ENCODE measurements at regions not wholly inside any gene's neighbourhood (a gene's known extent, or its start where the extent isn't known, plus 50 kb on each side); places are given as distances from the start of the nearest gene placed in this dataset.

DNA sequence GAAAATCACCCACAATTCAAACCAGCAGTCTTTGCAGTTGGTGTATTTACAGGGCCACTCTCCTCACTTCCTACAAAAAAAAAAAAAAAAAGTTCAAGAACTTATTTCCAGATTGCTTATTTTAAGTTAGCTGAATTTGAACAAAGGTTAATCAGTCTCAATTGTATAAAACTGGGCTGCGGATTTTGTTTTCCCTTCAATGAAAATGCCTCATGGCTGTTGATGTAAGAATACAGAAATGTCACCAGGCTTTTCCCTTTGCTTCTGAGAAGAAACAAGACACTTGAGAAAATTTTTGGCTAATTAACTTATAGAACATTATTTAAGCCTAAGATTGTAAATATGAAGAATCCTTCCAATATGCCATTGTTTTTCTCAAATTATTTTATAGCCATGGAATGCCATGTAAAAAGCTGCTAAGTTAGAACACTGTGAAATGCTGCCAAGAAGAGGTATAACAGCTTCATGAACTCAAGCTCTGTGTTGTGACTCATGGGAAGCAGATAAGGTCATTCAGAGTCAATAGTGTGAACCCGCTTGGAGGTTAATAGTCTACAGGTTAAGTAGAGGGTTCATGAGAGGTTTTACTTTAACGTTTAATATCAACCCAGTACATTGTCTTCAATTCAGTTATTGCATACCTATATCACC is 84.3 kb upstream of the ABI3BP start:
- H3K36me3 ChIP-seq = no peaks in the 10 kb centered on the region
- no peak for DNase-seq
- 68 to 80% methylated on average over 3 of the region's 3 CpGs for WGBS, 2 donors
- no peaks in the 10 kb centered on the region for H3K27me3 ChIP-seq
- no peak overlapping the region for H3K4me3 ChIP-seq
- H3K4me1 ChIP-seq = peaks cover 0 to 3% (median 0%) of the 10 kb centered on the region in 9 donors
- peaks cover 0 to 10% (median 0%) of the 10 kb centered on the region in 11 donors for H3K9me3 ChIP-seq
- intact Hi-C loops (cut with DNase I) = no loop called here
- TF ChIP-seq, protein P1, sequence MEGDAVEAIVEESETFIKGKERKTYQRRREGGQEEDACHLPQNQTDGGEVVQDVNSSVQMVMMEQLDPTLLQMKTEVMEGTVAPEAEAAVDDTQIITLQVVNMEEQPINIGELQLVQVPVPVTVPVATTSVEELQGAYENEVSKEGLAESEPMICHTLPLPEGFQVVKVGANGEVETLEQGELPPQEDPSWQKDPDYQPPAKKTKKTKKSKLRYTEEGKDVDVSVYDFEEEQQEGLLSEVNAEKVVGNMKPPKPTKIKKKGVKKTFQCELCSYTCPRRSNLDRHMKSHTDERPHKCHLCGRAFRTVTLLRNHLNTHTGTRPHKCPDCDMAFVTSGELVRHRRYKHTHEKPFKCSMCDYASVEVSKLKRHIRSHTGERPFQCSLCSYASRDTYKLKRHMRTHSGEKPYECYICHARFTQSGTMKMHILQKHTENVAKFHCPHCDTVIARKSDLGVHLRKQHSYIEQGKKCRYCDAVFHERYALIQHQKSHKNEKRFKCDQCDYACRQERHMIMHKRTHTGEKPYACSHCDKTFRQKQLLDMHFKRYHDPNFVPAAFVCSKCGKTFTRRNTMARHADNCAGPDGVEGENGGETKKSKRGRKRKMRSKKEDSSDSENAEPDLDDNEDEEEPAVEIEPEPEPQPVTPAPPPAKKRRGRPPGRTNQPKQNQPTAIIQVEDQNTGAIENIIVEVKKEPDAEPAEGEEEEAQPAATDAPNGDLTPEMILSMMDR (IDR thresholded peaks at IDR 0.05) = no peak
- ATAC-seq = no peak
- H3K27ac ChIP-seq = no peak overlapping the region

DNA sequence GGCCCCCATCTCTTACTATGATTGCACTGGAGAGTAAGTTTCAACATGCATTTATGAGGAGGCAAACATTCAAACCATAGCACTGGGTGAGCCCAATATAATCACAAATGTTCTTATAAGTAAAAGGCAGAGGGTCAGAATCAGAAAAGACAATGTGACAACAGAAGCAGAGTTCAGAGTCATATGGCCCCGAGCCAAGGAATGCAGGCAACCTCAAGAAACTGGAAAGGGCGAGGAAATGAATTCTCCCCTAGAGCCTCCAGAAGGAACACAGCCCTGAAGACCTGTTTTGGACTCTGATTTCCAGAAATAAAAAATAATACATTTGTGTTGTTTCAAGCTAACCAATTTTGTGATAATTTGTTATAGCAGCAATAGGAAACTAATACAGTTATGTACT is 81.3 kb upstream of the ABI3BP start:
- intact Hi-C loops (cut with DNase I) = loop anchor here in 1 of 10 donors (5.0 kb wide), 2 partner anchors 52 to 118 kb away; no protein-coding TSS in a partner anchor
- Histone ChIP-seq H3K27me3 (no peaks in the 10 kb centered on the region), H3K36me3 (no peaks in the 10 kb centered on the region), H3K4me1 (peaks cover 0 to 10% (median 0%) of the 10 kb centered on the region in 9 donors), H3K4me3 (no peak overlapping the region), H3K27ac (no peak overlapping the region), H3K9me3 (peaks cover 0 to 10% (median 0%) of the 10 kb centered on the region in 11 donors)
- WGBS, 2 donors = 82 to 85% methylated on average over 2 of the region's 2 CpGs
- ATAC-seq = no peak
- DNase-seq = no peak
- TF ChIP-seq, protein P1 (IDR thresholded peaks at IDR 0.05) = no peak

DNA sequence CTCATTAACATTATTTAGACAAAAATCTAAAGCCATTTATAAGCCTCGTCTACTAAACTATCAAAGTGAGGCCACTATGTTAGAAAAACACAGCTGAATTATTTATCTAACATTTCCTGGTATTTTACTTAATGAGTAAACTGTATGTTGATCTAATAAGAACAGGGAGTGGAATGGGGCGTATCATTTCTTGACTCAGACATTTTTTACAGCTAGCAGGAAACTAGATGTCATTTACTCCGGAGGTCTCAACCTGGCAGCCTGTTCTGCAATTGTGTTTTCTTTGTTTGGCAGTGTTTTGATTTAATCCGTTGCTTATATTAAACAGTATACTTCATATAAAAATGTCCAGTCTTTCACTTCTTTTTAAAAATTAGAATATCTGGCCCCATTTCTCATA is 79.1 kb upstream of the ABI3BP start:
- Histone ChIP-seq H3K9me3 (peaks cover 0 to 10% (median 0%) of the 10 kb centered on the region in 11 donors), H3K27ac (no peak overlapping the region), H3K4me3 (no peak overlapping the region), H3K4me1 (peaks cover 0 to 10% (median 0%) of the 10 kb centered on the region in 9 donors), H3K36me3 (no peaks in the 10 kb centered on the region), H3K27me3 (no peaks in the 10 kb centered on the region)
- ATAC-seq (no peak), DNase-seq (no peak)
- intact Hi-C loops (cut with DNase I) = loop anchor here in 1 of 10 donors (5.0 kb wide), 2 partner anchors 50 to 120 kb away; no protein-coding TSS in a partner anchor
- 57 to 58% methylated on average over 4 of the region's 4 CpGs for WGBS, 2 donors
- TF ChIP-seq, protein P1 (IDR thresholded peaks at IDR 0.05) = no peak

DNA sequence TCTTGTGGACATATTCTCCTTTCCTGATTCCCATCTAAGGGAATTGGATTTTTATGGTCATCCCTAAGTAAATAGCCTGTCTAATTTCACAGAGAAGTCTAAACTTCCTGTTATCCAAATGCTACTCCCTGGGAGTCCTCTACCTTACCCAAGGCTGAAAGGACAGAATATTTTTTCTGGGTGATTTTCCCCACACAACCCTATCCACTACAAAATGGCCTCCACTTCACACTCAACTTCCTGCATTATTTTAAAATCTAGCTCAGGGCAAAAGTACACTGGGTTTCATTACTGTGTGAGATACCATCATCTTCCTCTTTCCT is 77.5 kb upstream of the ABI3BP start:
- Histone ChIP-seq H3K36me3 (no peaks in the 10 kb centered on the region), H3K4me3 (no peak overlapping the region), H3K27me3 (no peaks in the 10 kb centered on the region), H3K4me1 (peaks cover 0 to 15% (median under 1%) of the 10 kb centered on the region in 9 donors), H3K9me3 (peaks cover 0 to 10% (median 0%) of the 10 kb centered on the region in 11 donors), H3K27ac (no peak overlapping the region)
- no peak for ATAC-seq
- intact Hi-C loops (cut with DNase I) = loop anchor here in 7 of 10 donors (1.0 to 5.0 kb wide), 5 partner anchors 48 to 126 kb away; no protein-coding TSS in a partner anchor
- TF ChIP-seq, protein P1 (IDR thresholded peaks at IDR 0.05) = no peak
- DNase-seq = no peak
